Stimulated activated naive B cell treated with anti-CD40 and anti-IgM and Interleukin-4, amounts not matched to agents 10 μg/mL and 1 μg/mL and 100 μg/mL, for 72 hours (primary cell): ENCODE measurements at regions not wholly inside any gene's neighbourhood (a gene's known extent, or its start where the extent isn't known, plus 50 kb on each side); places are given as distances from the start of the nearest gene placed in this dataset.

Experiments
- ATAC-seq, 2 donors: fragments of 150-1000 bp; cut with Tn5 transposase; replicated peaks; 2 replicates each; pipeline ENCODE4 v1.10.0; 2021; ENCODE audit warnings: moderate library complexity in 1 of 2
- DNase-seq: peaks from one replicate; pipeline ENCODE4 v3.0.0; 2021
- H3K27ac Mint-ChIP-seq: one replicate; pipeline ENCODE4 v1.8.0; 2022; ENCODE audit warnings: mild to moderate bottlenecking, mixed read lengths
- H3K27me3 Mint-ChIP-seq, 2 donors: one replicate each; pipeline ENCODE4 v1.8.0; 2022; ENCODE audit warnings: mixed read lengths in 2 of 2
- H3K36me3 Mint-ChIP-seq, 2 donors: one replicate each; pipeline ENCODE4 v1.8.0; 2022; ENCODE audit warnings: mixed read lengths in 2 of 2, mild to moderate bottlenecking in 1 of 2
- H3K4me1 Mint-ChIP-seq, 2 donors: one replicate each; pipeline ENCODE4 v1.8.0; 2022; ENCODE audit warnings: mixed read lengths in 2 of 2, mild to moderate bottlenecking in 1 of 2
- H3K4me3 Mint-ChIP-seq, 2 donors: one replicate each; pipeline ENCODE4 v1.8.0; 2022; ENCODE audit warnings: mild to moderate bottlenecking in 2 of 2, mixed read lengths in 2 of 2, moderate library complexity in 1 of 2
- H3K9me3 Mint-ChIP-seq, 2 donors: one replicate each; pipeline ENCODE4 v1.8.0; 2022; ENCODE audit warnings: mixed read lengths in 2 of 2, mild to moderate bottlenecking in 1 of 2

DNA sequence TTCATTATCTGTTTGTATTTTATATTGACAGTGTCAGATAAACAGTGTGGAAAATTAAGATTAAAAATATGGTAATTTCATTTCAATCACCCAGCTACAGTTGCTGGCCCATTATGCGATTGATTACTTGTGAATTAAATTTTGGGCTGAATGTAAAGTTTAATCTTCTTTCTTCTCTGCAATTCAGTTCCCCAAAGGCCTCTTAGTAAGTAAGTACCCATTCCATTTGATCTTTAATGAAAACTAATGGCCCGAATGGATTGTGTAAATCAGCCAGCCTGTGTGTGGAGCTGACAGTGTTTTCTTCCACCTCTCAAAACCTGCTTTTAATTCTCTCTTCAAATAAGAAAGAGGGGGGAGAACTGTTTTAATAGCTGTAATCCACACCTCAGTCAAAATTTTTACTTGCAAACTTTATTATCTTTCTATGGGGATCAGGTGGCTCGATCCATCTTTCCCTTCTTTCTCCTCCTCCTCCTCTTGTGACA, 307.1 kb downstream of the IL20RB start:
- H3K36me3 Mint-ChIP-seq = no peaks in the 10 kb centered on the region
- no peak for ATAC-seq
- peaks cover 0 to 3% of the 10 kb centered on the region in 2 donors for H3K27me3 Mint-ChIP-seq
- no peak overlapping the region for H3K27ac Mint-ChIP-seq
- no peaks in the 10 kb centered on the region for H3K9me3 Mint-ChIP-seq
- H3K4me3 Mint-ChIP-seq = no peak overlapping the region
- no peaks in the 10 kb centered on the region for H3K4me1 Mint-ChIP-seq
- DNase-seq = no peak

- Mint-ChIP-seq H3K9me3 (peaks cover 1 to 7% of the 10 kb centered on the region in 2 donors), H3K4me3 (no peak overlapping the region), H3K36me3 (no peaks in the 10 kb centered on the region), H3K4me1 (no peaks in the 10 kb centered on the region), H3K27ac (no peak overlapping the region), H3K27me3 (no peaks in the 10 kb centered on the region)
- ATAC-seq (no peak), DNase-seq (no peak)
Measured at GRCh38 chr3:137282871-137283270, 325.1 kb downstream of the IL20RB start.

DNA sequence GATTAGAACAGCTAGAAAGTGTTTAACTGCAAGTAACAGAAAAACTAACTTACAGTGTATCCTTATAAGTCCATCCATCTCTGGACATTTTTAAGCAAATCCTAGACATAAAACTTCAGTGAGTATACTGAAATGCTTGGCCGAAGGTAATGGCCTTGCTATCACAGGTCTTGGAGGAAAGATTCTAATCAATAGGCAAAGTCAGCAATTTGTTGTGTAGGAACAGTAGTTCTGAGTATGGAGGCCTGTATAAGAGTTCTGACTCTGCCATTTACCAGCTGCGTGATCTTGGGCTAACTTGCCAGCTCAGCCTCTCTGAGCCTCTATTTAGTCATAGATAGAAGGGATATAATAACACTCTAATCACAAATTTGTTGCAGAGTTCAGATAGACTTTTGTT, 328.1 kb downstream of the IL20RB start:
- no peak overlapping the region for H3K27ac Mint-ChIP-seq
- no peaks in the 10 kb centered on the region for H3K27me3 Mint-ChIP-seq
- DNase-seq (no peak), ATAC-seq (no peak)
- H3K36me3 Mint-ChIP-seq = no peaks in the 10 kb centered on the region
- H3K9me3 Mint-ChIP-seq = peaks cover 0 to 8% of the 10 kb centered on the region in 2 donors
- H3K4me3 Mint-ChIP-seq = no peak overlapping the region
- H3K4me1 Mint-ChIP-seq = no peaks in the 10 kb centered on the region

GRCh38 chr3:137293086-137293485, 335.3 kb downstream of the IL20RB start:
- Mint-ChIP-seq H3K4me3 (no peak overlapping the region), H3K27me3 (no peaks in the 10 kb centered on the region), H3K9me3 (no peaks in the 10 kb centered on the region), H3K4me1 (no peaks in the 10 kb centered on the region), H3K27ac (no peak overlapping the region), H3K36me3 (no peaks in the 10 kb centered on the region)
- no peak for DNase-seq
- no peak for ATAC-seq

DNA sequence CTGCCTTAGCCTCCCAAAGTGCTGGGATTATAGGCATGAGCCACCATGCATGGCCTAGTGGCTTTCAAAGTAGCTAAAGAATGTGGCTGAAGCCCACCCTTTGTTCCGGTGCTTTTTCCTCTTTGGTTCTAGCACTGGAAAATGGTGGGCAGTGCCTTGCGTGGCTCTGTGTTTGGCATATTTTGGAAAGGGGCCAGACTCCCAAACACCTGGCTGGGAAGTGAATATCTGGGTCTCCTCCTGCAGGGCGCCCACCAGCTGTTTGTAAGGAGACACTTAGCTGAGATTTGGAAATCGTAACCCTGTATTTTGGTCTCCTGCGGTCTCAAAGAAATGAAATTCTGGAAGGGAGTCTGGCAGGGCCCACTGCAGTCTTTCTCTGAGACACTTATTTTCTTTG, 336.4 kb downstream of the IL20RB start:
- no peak for ATAC-seq
- H3K9me3 Mint-ChIP-seq = no peaks in the 10 kb centered on the region
- no peaks in the 10 kb centered on the region for H3K4me1 Mint-ChIP-seq

DNA sequence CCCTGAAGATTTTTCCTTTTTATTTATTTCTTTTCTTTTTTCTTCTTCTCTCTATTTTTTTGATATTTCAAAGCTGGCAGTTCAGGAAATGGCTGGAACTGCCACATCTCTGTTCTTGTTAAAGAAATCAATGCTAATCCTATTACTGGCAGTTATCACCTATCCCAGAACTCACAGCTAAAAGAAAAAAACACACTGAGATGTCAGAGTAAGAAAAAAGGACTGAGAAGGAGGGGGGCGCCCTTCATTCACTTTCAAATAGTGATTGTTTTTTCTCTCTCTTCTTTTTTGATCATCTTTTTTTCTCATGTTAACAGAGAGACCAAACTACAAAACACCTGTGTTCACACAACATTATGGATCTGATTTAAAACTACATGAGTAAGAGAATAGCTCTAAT, 337.1 kb downstream of the IL20RB start:
- Mint-ChIP-seq H3K36me3 (no peaks in the 10 kb centered on the region), H3K27ac (no peak overlapping the region), H3K27me3 (no peaks in the 10 kb centered on the region), H3K4me3 (no peak overlapping the region), H3K9me3 (no peaks in the 10 kb centered on the region), H3K4me1 (no peaks in the 10 kb centered on the region)
- no peak for ATAC-seq
- DNase-seq = no peak

More for the DNA sequence above, 336.4 kb downstream of the IL20RB start:
- Mint-ChIP-seq H3K36me3 (no peaks in the 10 kb centered on the region), H3K4me3 (no peak overlapping the region), H3K27me3 (no peaks in the 10 kb centered on the region), H3K27ac (no peak overlapping the region)
- DNase-seq = no peak

- no peaks in the 10 kb centered on the region for H3K36me3 Mint-ChIP-seq
- H3K4me1 Mint-ChIP-seq = no peaks in the 10 kb centered on the region
- DNase-seq (no peak), ATAC-seq (no peak)
- H3K27me3 Mint-ChIP-seq = no peaks in the 10 kb centered on the region
- H3K4me3 Mint-ChIP-seq = no peak overlapping the region
- H3K9me3 Mint-ChIP-seq = no peaks in the 10 kb centered on the region
- H3K27ac Mint-ChIP-seq = no peak overlapping the region
Measured at GRCh38 chr3:137295336-137295735, 337.6 kb downstream of the IL20RB start.

GRCh38 chr3:137296116-137296515, 338.3 kb downstream of the IL20RB start:
- Mint-ChIP-seq H3K27ac (no peak overlapping the region), H3K4me1 (no peaks in the 10 kb centered on the region)
- no peak for ATAC-seq

DNA sequence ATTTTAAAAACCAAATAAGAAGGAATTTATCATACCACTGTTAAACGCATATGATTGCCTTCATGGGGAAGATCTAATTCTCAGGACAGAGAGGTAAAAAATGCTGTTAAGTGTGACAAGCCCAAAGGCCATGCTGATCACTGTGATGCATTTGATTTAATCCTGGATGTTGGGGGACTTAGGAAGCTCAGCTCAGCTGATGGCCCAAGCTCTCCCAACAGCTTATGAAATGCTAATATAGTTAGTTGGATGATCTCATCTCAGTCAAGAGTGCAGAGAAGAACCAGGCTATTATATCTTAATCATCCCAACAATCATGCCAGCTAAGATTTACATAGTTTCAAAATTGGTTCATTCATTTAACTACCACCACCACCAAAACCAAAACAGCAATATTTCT, 340.0 kb downstream of the IL20RB start:
- Mint-ChIP-seq H3K27me3 (no peaks in the 10 kb centered on the region), H3K4me3 (no peak overlapping the region), H3K27ac (no peak overlapping the region), H3K36me3 (no peaks in the 10 kb centered on the region), H3K4me1 (no peaks in the 10 kb centered on the region), H3K9me3 (no peaks in the 10 kb centered on the region)
- no peak for ATAC-seq
- DNase-seq = no peak

More at GRCh38 chr3:137296116-137296515, 338.3 kb downstream of the IL20RB start:
- Mint-ChIP-seq H3K27me3 (no peaks in the 10 kb centered on the region), H3K4me3 (no peak overlapping the region), H3K9me3 (no peaks in the 10 kb centered on the region), H3K36me3 (no peaks in the 10 kb centered on the region)
- no peak for DNase-seq

GRCh38 chr3:137300703-137301102, 342.9 kb downstream of the IL20RB start:
- no peaks in the 10 kb centered on the region for H3K27me3 Mint-ChIP-seq
- H3K27ac Mint-ChIP-seq = no peak overlapping the region
- ATAC-seq = no peak
- no peaks in the 10 kb centered on the region for H3K36me3 Mint-ChIP-seq
- H3K4me1 Mint-ChIP-seq = no peaks in the 10 kb centered on the region
- DNase-seq = no peak
- no peak overlapping the region for H3K4me3 Mint-ChIP-seq
- peaks cover 0 to 2% of the 10 kb centered on the region in 2 donors for H3K9me3 Mint-ChIP-seq

- no peaks in the 10 kb centered on the region for H3K27me3 Mint-ChIP-seq
- no peaks in the 10 kb centered on the region for H3K4me1 Mint-ChIP-seq
- DNase-seq (no peak), ATAC-seq (no peak)
- H3K36me3 Mint-ChIP-seq = no peaks in the 10 kb centered on the region
- H3K9me3 Mint-ChIP-seq = peaks cover 0 to 4% of the 10 kb centered on the region in 2 donors
- H3K4me3 Mint-ChIP-seq = no peak overlapping the region
- H3K27ac Mint-ChIP-seq = no peak overlapping the region
Measured at GRCh38 chr3:137304313-137305056, 346.7 kb downstream of the IL20RB start.

GRCh38 chr3:137324114-137324513, 366.3 kb downstream of the IL20RB start:
- Mint-ChIP-seq H3K4me1 (no peaks in the 10 kb centered on the region), H3K27me3 (no peaks in the 10 kb centered on the region), H3K27ac (no peak overlapping the region), H3K9me3 (peaks cover 4 to 5% of the 10 kb centered on the region in 2 donors), H3K4me3 (no peak overlapping the region), H3K36me3 (no peaks in the 10 kb centered on the region)
- no peak for ATAC-seq
- DNase-seq = no peak

DNA sequence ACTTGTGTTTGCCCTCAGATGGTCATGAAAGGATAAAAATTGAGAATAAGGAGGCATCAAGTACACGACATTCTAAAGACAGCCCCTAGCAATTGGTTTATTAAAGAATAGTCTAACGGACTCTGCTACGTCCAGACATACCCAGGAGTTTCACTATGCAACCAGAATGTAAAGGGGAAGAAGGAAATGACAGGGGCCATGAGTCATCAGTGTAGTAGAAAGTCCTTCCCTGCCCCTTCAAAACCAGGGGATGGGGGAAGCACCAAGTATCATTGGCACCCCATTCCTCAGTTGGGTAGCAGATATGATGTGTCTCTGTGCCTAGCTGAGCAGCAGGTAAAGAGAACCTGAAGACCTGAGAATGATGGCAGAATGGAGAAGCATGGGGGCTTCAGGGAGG, 367.4 kb downstream of the IL20RB start:
- H3K36me3 Mint-ChIP-seq = no peaks in the 10 kb centered on the region
- no peak overlapping the region for H3K27ac Mint-ChIP-seq
- H3K27me3 Mint-ChIP-seq = no peaks in the 10 kb centered on the region
- DNase-seq (no peak), ATAC-seq (no peak)
- peaks cover 0 to 2% of the 10 kb centered on the region in 2 donors for H3K4me1 Mint-ChIP-seq
- H3K4me3 Mint-ChIP-seq = no peak overlapping the region
- peaks cover 7 to 8% of the 10 kb centered on the region in 2 donors for H3K9me3 Mint-ChIP-seq

DNA sequence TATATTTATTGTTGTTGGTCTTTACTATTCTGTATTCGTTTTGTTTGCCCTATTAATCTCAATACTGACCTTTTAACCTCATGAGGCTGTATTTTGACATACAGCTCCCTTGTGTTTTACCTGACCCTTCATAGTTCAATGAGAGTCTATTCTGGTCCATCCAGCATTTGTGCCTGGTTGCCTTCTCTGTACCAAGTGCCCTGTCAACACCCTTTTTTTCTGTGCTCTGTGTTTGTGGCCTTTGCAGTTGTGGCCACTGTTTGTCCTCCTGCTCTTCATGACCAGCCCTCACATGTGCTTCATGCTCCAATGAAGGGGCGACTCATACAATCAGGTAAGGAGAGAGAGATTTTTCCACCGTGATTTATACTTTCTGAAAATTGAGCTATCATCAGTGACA, 368.2 kb downstream of the IL20RB start:
- DNase-seq = no peak
- Mint-ChIP-seq H3K36me3 (no peaks in the 10 kb centered on the region), H3K9me3 (peaks cover 9 to 10% of the 10 kb centered on the region in 2 donors), H3K4me1 (peaks cover 0 to 2% of the 10 kb centered on the region in 2 donors), H3K27ac (no peak overlapping the region), H3K27me3 (no peaks in the 10 kb centered on the region), H3K4me3 (no peak overlapping the region)
- no peak for ATAC-seq

DNA sequence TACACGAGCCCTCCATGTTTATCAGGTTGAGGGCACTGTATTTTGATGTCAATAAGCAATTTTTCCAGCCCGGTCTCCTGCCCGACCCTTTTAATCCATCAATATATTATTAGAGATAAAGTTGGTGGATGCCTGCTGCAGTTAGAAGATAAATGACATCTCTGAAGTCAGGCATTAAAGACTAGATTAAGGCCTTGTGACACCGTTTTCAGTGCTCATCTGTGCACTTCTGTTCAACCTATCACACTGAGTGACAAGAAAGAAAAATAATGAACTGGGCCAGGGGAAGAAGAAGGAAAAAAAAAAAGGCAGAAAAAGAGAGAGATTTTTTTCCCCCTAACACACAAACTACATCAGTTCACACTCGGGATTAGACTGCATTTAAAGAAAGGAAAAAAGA, 371.8 kb downstream of the IL20RB start:
- ATAC-seq (no peak), DNase-seq (no peak)
- Mint-ChIP-seq H3K4me3 (no peak overlapping the region), H3K27me3 (no peaks in the 10 kb centered on the region), H3K36me3 (no peaks in the 10 kb centered on the region), H3K27ac (no peak overlapping the region), H3K4me1 (peaks cover 0 to 2% of the 10 kb centered on the region in 2 donors), H3K9me3 (peaks cover 13 to 14% of the 10 kb centered on the region in 2 donors)
